ENCODE measurements at regions not wholly inside any gene's neighbourhood (a gene's known extent, or its start where the extent isn't known, plus 50 kb on each side); places are given as distances from the start of the nearest gene placed in this dataset.

GRCh38 chr6:76719449-76719848 lies 647.0 kb upstream of the IMPG1 start:
- TF ChIP-seq CTCF (IDR thresholded peaks at IDR 0.05) = no peak
- no peak for TF ChIP-seq POLR2AphosphoS5 (IDR thresholded peaks at IDR 0.05; ENCODE audit: low read depth, low read length)
- TF ChIP-seq SIN3A (IDR thresholded peaks at IDR 0.05; ENCODE audit: borderline replicate concordance, insufficient read depth, low read depth, low read length) = no peak
- TF ChIP-seq REST (IDR thresholded peaks at IDR 0.05; ENCODE audit: insufficient read depth in 1 of 2, low read depth in 2 of 2, low read length in 1 of 2) = no peak
- TF ChIP-seq TCF7L2 (IDR thresholded peaks at IDR 0.05; ENCODE audit: low read depth, low read length) = no peak

All from Panc1 (cell line).